H9 (cell line): ENCODE measurements at regions not wholly inside any gene's neighbourhood (a gene's known extent, or its start where the extent isn't known, plus 50 kb on each side); places are given as distances from the start of the nearest gene placed in this dataset.
"Not testable (repeated sequence)": the region's sequence is repeated elsewhere in the genome, so short reads cannot be mapped to it uniquely, and the experiment has no call there.

Experiments used
- DNase-seq: peaks from one replicate; pipeline ENCODE4 v3.0.0-alpha.2; 2017
- H2AFZ ChIP-seq: one replicate; pipeline ENCODE4 v1.6.1; 2013; ENCODE audit warnings: mild to moderate bottlenecking, low read length, control low read depth, moderate library complexity
- H2AK5ac ChIP-seq: 2 replicates; pipeline ENCODE4 v1.6.1; 2013; ENCODE audit warnings: low read length, control low read depth, mixed read lengths; ENCODE audit not compliant: insufficient read length
- H2BK120ac ChIP-seq: one replicate; pipeline ENCODE4 v1.6.1; 2013; ENCODE audit warnings: low read depth, mild to moderate bottlenecking, low read length, control low read depth, inconsistent platforms; ENCODE audit not compliant: poor library complexity, severe bottlenecking
- H2BK12ac ChIP-seq: 2 replicates; pipeline ENCODE4 v1.6.1; 2013; ENCODE audit warnings: low read length, control low read depth, mixed read lengths, low read depth; ENCODE audit not compliant: insufficient read length
- H2BK15ac ChIP-seq: 2 replicates; pipeline ENCODE4 v1.6.1; 2013; ENCODE audit warnings: low read depth, low read length, control low read depth
- H2BK20ac ChIP-seq: one replicate; pipeline ENCODE4 v1.6.1; 2013; ENCODE audit warnings: low read depth, mild to moderate bottlenecking, low read length, control low read depth, inconsistent platforms; ENCODE audit not compliant: poor library complexity, severe bottlenecking
- H2BK5ac ChIP-seq: 2 replicates; pipeline ENCODE4 v1.6.1; 2013; ENCODE audit warnings: low read length, control low read depth, mixed read lengths; ENCODE audit not compliant: insufficient read length
- H3K14ac ChIP-seq: 2 replicates; pipeline ENCODE4 v1.6.1; 2013; ENCODE audit warnings: low read length, control low read depth; ENCODE audit not compliant: insufficient read depth
- H3K18ac ChIP-seq: 2 replicates; pipeline ENCODE4 v1.6.1; 2013; ENCODE audit warnings: low read depth, mild to moderate bottlenecking, mixed read lengths, low read length, control low read depth; ENCODE audit not compliant: insufficient read length
- H3K23ac ChIP-seq: 2 replicates; pipeline ENCODE4 v1.6.1; 2013; ENCODE audit warnings: low read length, control low read depth, mixed read lengths, low read depth; ENCODE audit not compliant: insufficient read length
- H3K23me2 ChIP-seq: 2 replicates; pipeline ENCODE4 v1.6.1; 2013; ENCODE audit warnings: low read depth, mild to moderate bottlenecking, mixed read lengths, low read length, control low read depth; ENCODE audit not compliant: insufficient read length, poor library complexity, severe bottlenecking
- H3K27ac ChIP-seq: 2 replicates; pipeline ENCODE4 v1.5.1; 2013; ENCODE audit warnings: low read length, control low read depth, mixed read lengths, low read depth; ENCODE audit not compliant: insufficient read length
- H3K27me3 ChIP-seq: 2 replicates; pipeline ENCODE4 v1.6.1; 2013; ENCODE audit warnings: low read length, control low read depth, inconsistent platforms; ENCODE audit not compliant: insufficient read depth
- H3K4ac ChIP-seq: 2 replicates; pipeline ENCODE4 v1.6.1; 2013; ENCODE audit warnings: low read depth, mild to moderate bottlenecking, control low read depth, inconsistent platforms, low read length, moderate library complexity
- H3K4me1 ChIP-seq: 2 replicates; pipeline ENCODE4 v1.6.1; 2013; ENCODE audit warnings: low read length, control low read depth, inconsistent platforms; ENCODE audit not compliant: insufficient read depth
- H3K4me2 ChIP-seq: 2 replicates; pipeline ENCODE4 v1.6.1; 2013; ENCODE audit warnings: low read length, control low read depth, mixed read lengths; ENCODE audit not compliant: insufficient read length, insufficient read depth
- H3K56ac ChIP-seq: 2 replicates; pipeline ENCODE4 v1.6.1; 2013; ENCODE audit warnings: low read depth, mild to moderate bottlenecking, mixed read lengths, low read length, control low read depth; ENCODE audit not compliant: insufficient read length
- H3K79me1 ChIP-seq: 2 replicates; pipeline ENCODE4 v1.6.1; 2013; ENCODE audit warnings: low read depth, mild to moderate bottlenecking, moderate library complexity, low read length, control low read depth, inconsistent platforms; ENCODE audit not compliant: insufficient read depth, poor library complexity, severe bottlenecking
- H3K79me2 ChIP-seq: 2 replicates; pipeline ENCODE4 v1.6.1; 2013; ENCODE audit warnings: low read length, control low read depth, inconsistent platforms; ENCODE audit not compliant: insufficient read depth
- H3K9ac ChIP-seq: 2 replicates; pipeline ENCODE4 v1.6.1; 2013; ENCODE audit warnings: low read length, control low read depth, mixed read lengths; ENCODE audit not compliant: insufficient read length; ENCODE audit errors: extremely low read depth
- H3K9me3 ChIP-seq: one replicate; pipeline ENCODE4 v1.6.1; 2013; ENCODE audit warnings: low read depth, low read length, inconsistent platforms; ENCODE audit not compliant: control insufficient read depth
- H3T11ph ChIP-seq: one replicate; pipeline ENCODE4 v1.6.1; 2013; ENCODE audit warnings: mild to moderate bottlenecking, low read length, control low read depth, inconsistent platforms
- H4K20me1 ChIP-seq: one replicate; pipeline ENCODE4 v1.6.1; 2013; ENCODE audit not compliant: control insufficient read depth, insufficient read length, insufficient read depth
- H4K5ac ChIP-seq: 2 replicates; pipeline ENCODE4 v1.6.1; 2013; ENCODE audit warnings: low read depth, mild to moderate bottlenecking, mixed read lengths, low read length, control low read depth; ENCODE audit not compliant: insufficient read length
- H4K8ac ChIP-seq: replicated peaks from 2 replicates; pipeline ENCODE4 v1.6.1; 2013; ENCODE audit warnings: low read length, control low read depth, mixed read lengths, low read depth; ENCODE audit not compliant: insufficient read length
- H4K91ac ChIP-seq: 2 replicates; pipeline ENCODE4 v1.6.1; 2013; ENCODE audit warnings: low read depth, mild to moderate bottlenecking, moderate library complexity, mixed read lengths, low read length, control low read depth; ENCODE audit not compliant: insufficient read length
- H3K27ac Mint-ChIP-seq, 3 experiments: 2 replicates in 2 of 3; 3 replicates in 1 of 3; pipeline ENCODE4 v1.8.0; 2020 to 2021; ENCODE audit warnings: mixed read lengths in 3 of 3, mild to moderate bottlenecking in 1 of 3, moderate library complexity in 1 of 3
- H3K27me3 Mint-ChIP-seq: 2 replicates; pipeline ENCODE4 v1.8.0; 2021; ENCODE audit warnings: low read depth, mild to moderate bottlenecking, moderate library complexity, mixed read lengths
- H3K36me3 Mint-ChIP-seq, 3 experiments: 2 replicates in 2 of 3; 3 replicates in 1 of 3; pipeline ENCODE4 v1.8.0; 2020 to 2021; ENCODE audit warnings: low read depth in 3 of 3, mixed read lengths in 3 of 3; ENCODE audit not compliant: insufficient read depth in 1 of 3
- H3K4me1 Mint-ChIP-seq, 2 experiments: 2 replicates each; pipeline ENCODE4 v1.8.0; 2020; ENCODE audit warnings: mixed read lengths in 2 of 2
- H3K4me3 Mint-ChIP-seq, 2 experiments: 2 replicates in 1 of 2; 3 replicates in 1 of 2; pipeline ENCODE4 v1.8.0; 2020 to 2021; ENCODE audit warnings: mild to moderate bottlenecking in 2 of 2, mixed read lengths in 2 of 2, moderate library complexity in 1 of 2
- H3K9me3 Mint-ChIP-seq, 2 experiments: 2 replicates in 1 of 2; 3 replicates in 1 of 2; pipeline ENCODE4 v1.8.0; 2020; ENCODE audit warnings: mild to moderate bottlenecking in 2 of 2, mixed read lengths in 2 of 2, moderate library complexity in 1 of 2
- WGBS: extraction: QIAGEN DNeasy Blood & Tissue Kit; methylation state at CpG from one replicate; pipeline ENCODE4 v1.1.7; 2013; ENCODE audit warnings: missing lambda C conversion rate, low lambda C conversion rate, mixed read lengths; ENCODE audit not compliant: insufficient read length; ENCODE audit errors: extremely low coverage; 5-methylcytosine and 5-hydroxymethylcytosine counted together

- not testable (repeated sequence) for H3K9ac ChIP-seq, H4K91ac ChIP-seq, H3K79me2 ChIP-seq, H3K23me2 ChIP-seq, H2BK15ac ChIP-seq, H3K18ac ChIP-seq, H4K5ac ChIP-seq, H4K20me1 ChIP-seq, H3K9me3 Mint-ChIP-seq, H3K27ac ChIP-seq, H3K56ac ChIP-seq, H2BK12ac ChIP-seq, H2AFZ ChIP-seq, H2AK5ac ChIP-seq, H3K4me1 ChIP-seq, H3K4ac ChIP-seq, H3K9me3 ChIP-seq, H3T11ph ChIP-seq, H3K79me1 ChIP-seq, H3K4me3 Mint-ChIP-seq, H2BK5ac ChIP-seq, H4K8ac ChIP-seq, H2BK20ac ChIP-seq, H3K14ac ChIP-seq, H3K23ac ChIP-seq, H3K27me3 ChIP-seq, DNase-seq, H2BK120ac ChIP-seq, H3K4me2 ChIP-seq, H3K27me3 Mint-ChIP-seq, H3K36me3 Mint-ChIP-seq
- Mint-ChIP-seq H3K4me1 (peaks cover 14% of the 10 kb centered on the region in 2 experiments), H3K27ac (peak overlapping the region in 2 of 3 experiments; percentile 18 to 81; a peak in 2 of 7 replicates)
- WGBS = no CpG with 5 or more reads among the region's 5 CpGs
Observed at GRCh38 chr2:87494846-87495245, 253.0 kb upstream of the PLGLB2 start.

- H4K91ac ChIP-seq, H2BK120ac ChIP-seq, H3K9ac ChIP-seq, H3K23ac ChIP-seq, H3K27ac ChIP-seq, H4K5ac ChIP-seq, H2BK5ac ChIP-seq, H3K4me3 Mint-ChIP-seq, H3K18ac ChIP-seq, H2BK12ac ChIP-seq, H3K79me1 ChIP-seq, H2BK20ac ChIP-seq, H4K8ac ChIP-seq, H3K14ac ChIP-seq, H3K27me3 Mint-ChIP-seq, H3T11ph ChIP-seq, H2AFZ ChIP-seq, DNase-seq, H3K4ac ChIP-seq, H3K56ac ChIP-seq, H3K23me2 ChIP-seq, H3K9me3 Mint-ChIP-seq, H4K20me1 ChIP-seq, H3K9me3 ChIP-seq, H3K4me1 ChIP-seq, H3K79me2 ChIP-seq, H3K4me2 ChIP-seq, H2AK5ac ChIP-seq, H3K27me3 ChIP-seq, H3K36me3 Mint-ChIP-seq, H2BK15ac ChIP-seq: not testable (repeated sequence)
- H3K4me1 Mint-ChIP-seq = peaks cover 16 to 17% of the 10 kb centered on the region in 2 experiments
- peak overlapping the region in 2 of 3 experiments; percentile 15 to 81; a peak in 2 of 7 replicates for H3K27ac Mint-ChIP-seq
- WGBS = no CpG with 5 or more reads among the region's 5 CpGs
Observed at GRCh38 chr2:87495455-87495854, 252.4 kb upstream of the PLGLB2 start.
